Cerebellar nuclear complex (tissue), 1 donor: ENCODE measurements at regions not wholly inside any gene's neighbourhood (a gene's known extent, or its start where the extent isn't known, plus 50 kb on each side); places are given as distances from the start of the nearest gene placed in this dataset.
A peak's percentile ranks its signal among the peaks of the same experiment; 100 is the strongest.
"Not testable (repeated sequence)": the region's sequence is repeated elsewhere in the genome, so short reads cannot be mapped to it uniquely, and the experiment has no call there.

ENCODE experiments used
- DNase-seq, 2 experiments: peaks; one replicate each; lab custom pipeline; 2025; lab: John Stamatoyannopoulos, UW

DNA sequence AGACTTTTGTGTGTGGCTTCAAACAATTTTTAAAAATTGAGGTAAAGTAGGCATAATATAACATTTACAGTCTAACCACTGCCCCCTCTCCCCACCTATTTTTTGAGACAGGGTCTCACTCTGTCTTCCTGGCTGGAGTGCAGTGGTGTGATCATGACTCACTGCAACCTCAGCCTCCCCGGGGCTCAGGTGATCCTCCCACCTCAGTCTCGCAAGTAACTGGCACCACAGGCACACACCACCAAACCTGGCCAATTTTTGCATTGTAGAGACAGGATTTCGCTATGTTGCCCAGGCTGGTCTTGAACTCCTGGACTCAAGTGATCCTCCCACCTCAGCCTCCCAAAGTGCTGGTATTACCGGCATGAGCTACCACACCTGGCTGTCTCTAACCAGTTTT lies 161.8 kb downstream of the GOSR1 start:
- not testable (repeated sequence) for DNase-seq

- not testable (repeated sequence) for DNase-seq
Observed at GRCh38 chr17:30631651-30632050, 154.4 kb downstream of the GOSR1 start.

GRCh38 chr17:30625380-30625779 lies 148.2 kb downstream of the GOSR1 start:
- DNase-seq: not testable (repeated sequence)

- DNase-seq: not testable (repeated sequence)
Observed at GRCh38 chr17:30624180-30624579, 147.0 kb downstream of the GOSR1 start.

GRCh38 chr17:30609682-30610081 lies 132.5 kb downstream of the GOSR1 start:
- DNase-seq: not testable (repeated sequence)

- DNase-seq: no peak
Observed at GRCh38 chr17:30605523-30605922, 128.3 kb downstream of the GOSR1 start.

- no peak for DNase-seq
Observed at GRCh38 chr17:30605027-30605426, 127.8 kb downstream of the GOSR1 start.

DNA sequence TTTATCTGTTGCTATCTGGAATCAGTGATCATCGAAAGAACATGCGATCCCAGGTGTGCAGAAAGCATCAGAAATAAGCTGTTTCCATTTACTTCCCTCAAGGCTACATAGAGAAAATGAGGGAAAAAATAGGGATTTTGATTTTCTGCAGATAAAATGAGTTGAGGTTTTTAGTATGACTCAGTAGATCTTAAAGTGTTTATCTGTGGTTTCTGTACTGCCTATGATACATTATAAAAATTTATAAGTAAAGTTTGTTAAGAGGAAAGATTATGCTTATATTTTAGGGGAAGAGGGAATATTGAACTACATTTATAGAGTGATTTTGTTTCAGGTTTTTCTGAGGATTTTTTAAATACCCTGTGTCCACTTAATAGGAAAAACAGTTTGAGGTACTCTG lies 125.2 kb downstream of the GOSR1 start:
- not testable (repeated sequence) for DNase-seq

DNA sequence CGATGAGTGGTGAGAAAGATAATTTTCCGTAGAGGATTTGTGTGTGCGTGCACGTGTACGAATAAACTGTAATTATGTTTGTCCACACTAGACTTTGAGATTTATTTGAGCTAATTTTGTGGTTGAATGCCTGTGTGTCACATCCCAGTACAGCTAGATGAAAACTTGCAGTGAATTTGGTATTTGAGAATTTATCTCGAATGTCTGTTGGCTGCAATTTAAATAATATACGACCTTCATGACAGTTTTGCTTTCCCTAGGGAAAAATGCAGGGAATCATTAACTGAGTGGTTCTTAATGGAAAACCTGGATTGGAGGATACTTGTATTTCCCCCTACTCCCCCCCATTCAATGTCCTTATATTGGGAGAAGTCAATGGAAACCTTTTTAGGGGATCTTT lies 124.8 kb downstream of the GOSR1 start:
- not testable (repeated sequence) for DNase-seq

DNA sequence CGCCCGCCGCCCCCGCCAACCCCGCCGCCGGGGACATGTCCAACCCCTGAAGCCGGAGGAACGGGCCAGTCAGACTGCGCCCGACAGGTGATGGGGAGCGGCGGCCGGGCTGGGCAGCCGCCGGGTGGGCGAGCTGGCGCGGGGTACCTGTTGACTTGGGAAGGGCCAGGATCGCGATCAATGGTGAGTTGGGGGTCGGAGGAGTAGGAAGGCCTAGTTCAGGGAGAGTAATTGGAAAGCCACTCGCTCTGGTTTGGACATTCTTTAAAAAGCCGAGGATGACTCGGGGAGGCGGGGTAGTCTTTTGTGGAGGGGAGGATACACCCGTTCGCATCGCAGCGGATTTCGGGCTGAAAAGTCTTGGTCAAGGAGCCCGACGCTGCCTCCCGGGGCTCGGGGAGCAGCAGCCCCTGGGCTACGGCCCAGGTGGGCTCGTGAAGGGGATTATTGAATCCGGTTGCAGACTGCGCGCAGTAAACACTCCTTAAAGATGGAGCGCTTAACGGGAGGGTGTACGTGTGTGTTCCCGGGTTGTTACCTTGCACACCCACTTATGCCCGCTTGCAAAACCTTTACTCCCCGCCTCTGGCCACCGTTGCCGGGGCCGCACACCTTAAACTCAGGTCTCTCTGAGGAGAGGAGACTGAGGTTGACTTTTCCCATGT lies 123.8 kb downstream of the GOSR1 start:
- DNase-seq: no peak

- peak in 1 of 2 experiments; percentile 35 for DNase-seq
Observed at GRCh38 chr17:30600060-30600829, 123.0 kb downstream of the GOSR1 start.

DNA sequence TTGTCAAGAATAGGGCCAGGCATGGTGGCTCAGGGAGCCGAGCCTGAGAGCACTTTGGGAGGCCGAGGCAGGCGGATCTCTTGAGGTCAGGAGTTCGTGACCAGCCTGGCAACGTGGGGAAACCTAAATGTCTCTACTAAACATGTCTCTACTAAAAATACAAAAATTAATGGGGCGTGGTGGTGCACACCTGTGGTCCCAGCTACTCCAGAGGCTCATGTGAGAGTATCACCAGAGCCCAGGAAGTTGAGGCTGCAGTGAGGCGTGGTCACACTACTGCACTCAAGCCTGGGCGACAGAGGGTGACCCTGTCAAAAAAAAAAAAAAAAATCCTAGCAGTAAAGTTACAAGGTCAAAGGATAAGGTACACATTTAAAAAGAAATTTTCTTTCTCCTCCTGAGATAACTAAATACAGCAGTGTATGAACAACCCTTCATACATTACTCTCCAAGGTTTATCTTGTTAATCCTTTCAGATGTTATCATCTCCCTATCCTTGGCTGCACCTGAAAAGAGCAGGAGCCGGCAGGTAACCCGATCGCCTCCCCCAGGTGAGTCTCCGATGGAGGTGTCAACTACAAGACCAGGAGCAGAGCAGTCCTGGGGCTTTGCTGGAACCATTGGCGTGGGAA lies 122.3 kb downstream of the GOSR1 start:
- no peak for DNase-seq

GRCh38 chr17:30597776-30598288 lies 120.6 kb downstream of the GOSR1 start:
- no peak for DNase-seq

DNA sequence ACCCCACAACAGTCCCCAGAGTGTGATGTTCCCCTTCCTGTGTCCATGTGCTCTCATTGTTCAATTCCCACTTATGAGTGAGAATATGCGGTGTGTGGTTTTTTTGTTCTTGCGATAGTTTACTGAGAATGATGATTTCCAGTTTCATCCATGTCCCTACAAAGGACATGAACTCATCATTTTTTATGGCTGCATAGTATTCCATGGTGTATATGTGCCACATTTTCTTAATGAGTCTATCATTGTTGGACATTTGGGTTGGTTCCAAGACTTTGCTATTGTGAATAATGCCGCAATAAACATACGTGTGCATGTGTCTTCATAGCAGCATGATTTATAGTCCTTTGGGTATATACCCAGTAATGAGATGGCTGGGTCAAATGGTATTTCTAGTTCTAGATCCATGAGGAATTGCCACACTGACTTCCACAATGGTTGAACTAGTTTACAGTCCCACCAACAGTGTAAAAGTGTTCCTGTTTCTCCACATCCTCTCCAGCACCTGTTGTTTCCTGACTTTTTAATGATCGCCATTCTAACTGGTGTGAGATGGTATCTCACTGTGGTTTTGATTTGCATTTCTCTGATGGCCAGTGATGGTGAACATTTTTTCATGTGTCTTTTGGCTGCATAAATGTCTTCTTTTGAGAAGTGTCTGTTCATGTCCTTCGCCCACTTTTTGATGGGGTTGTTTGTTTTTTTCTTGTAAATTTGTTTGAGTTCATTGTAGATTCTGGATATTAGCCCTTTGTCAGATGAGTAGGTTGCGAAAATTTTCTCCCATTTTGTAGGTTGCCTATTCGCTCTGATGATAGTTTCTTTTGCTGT lies 120.0 kb downstream of the GOSR1 start:
- DNase-seq: not testable (repeated sequence)

DNA sequence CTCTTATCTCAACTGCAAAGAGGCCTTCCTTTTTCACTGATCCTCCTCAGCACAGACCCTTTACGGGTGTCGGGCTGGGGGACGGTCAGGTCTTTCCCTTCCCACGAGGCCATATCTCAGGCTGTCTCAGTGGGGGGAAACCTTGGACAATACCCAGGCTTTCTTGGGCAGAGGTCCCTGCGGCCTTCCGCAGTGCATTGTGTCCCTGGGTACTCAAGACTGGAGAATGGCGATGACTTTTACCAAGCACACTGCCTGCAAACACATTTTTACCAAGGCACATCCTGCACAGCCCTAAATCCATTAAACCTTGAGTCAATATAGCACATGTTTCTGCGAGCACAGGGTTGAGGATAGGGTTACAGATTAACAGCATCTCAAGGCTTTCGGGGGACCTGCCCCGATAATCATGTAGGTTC lies 117.8 kb downstream of the GOSR1 start:
- DNase-seq: not testable (repeated sequence)

- no peak for DNase-seq
Observed at GRCh38 chr17:30594223-30594952, 117.2 kb downstream of the GOSR1 start.

GRCh38 chr17:30590081-30590733 lies 113.0 kb downstream of the GOSR1 start:
- DNase-seq: no peak

GRCh38 chr17:30589431-30589830 lies 112.2 kb downstream of the GOSR1 start:
- no peak for DNase-seq

DNA sequence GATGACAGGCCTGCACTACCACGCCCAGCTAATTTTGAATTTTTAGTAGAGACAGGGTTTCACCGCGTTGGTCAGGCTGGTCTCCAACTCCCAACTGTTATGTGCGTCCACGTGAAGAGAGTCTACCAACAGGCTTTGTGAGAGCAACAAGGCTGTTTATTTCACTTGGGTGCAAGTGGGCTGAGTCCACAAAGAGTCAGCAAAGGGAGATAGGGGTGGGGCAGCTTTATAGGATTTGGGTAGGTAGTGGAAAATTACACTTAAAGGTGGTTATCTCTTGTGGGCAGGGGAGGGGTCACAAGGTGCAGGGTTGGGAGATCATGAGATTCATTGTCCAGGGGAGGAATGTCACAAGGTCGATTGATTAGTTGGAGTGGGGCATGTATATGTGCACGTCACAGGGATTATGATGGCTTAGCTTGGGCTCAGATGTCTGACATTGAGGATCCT lies 111.6 kb downstream of the GOSR1 start:
- DNase-seq: no peak

GRCh38 chr17:30586818-30587595 lies 109.8 kb downstream of the GOSR1 start:
- no peak for DNase-seq
